B cell (primary cell): ENCODE measurements at regions not wholly inside any gene's neighbourhood (a gene's known extent, or its start where the extent isn't known, plus 50 kb on each side); places are given as distances from the start of the nearest gene placed in this dataset.

Experiments
- ATAC-seq: fragments of 200-7000 bp; cut with Tn5 transposase; one replicate; pipeline ENCODE4 v1.10.0; 2021; ENCODE audit warnings: low read depth, mild to moderate bottlenecking, moderate number of reproducible peaks, moderate library complexity
- CTCF ChIA-PET: fragments of 350-600 bp; sonication (Branson Sonifier 250); formaldehyde crosslinking; loops from one replicate; lab custom pipeline; 2021; ENCODE audit warnings: antibody characterized with exemption, inconsistent platforms; lab: Charles Lee
- POLR2A ChIA-PET: fragments of 350-600 bp; sonication (Branson Sonifier 250); formaldehyde crosslinking; loops from one replicate; lab custom pipeline; 2021; ENCODE audit warnings: antibody characterized with exemption; lab: Charles Lee
- DNase-seq: peaks from one replicate; pipeline ENCODE4 v3.0.0; 2013
- H2AFZ ChIP-seq: 2 replicates; pipeline ENCODE4 v1.6.1; 2012; ENCODE audit warnings: mild to moderate bottlenecking, low read depth, low read length; ENCODE audit not compliant: insufficient read depth, poor library complexity, severe bottlenecking
- H3K27ac ChIP-seq, 2 donors: 1 replicate in 1 of 2; 2 replicates in 1 of 2; pipeline ENCODE4 v1.5.1; 2012 to 2013; ENCODE audit warnings: low read length in 2 of 2, mild to moderate bottlenecking in 2 of 2, moderate library complexity in 1 of 2
- H3K27me3 ChIP-seq, 4 experiments: fragments of 200-600 bp in 1 of 4; sonication (generic) in 1 of 4; replicated peaks in 1 of 4; 1 replicate in 2 of 4; 2 replicates in 2 of 4; pipeline versions ENCODE4 v1.6.1 to v1.7.0; 2013 to 2016; ENCODE audit warnings: low read length in 3 of 4, mild to moderate bottlenecking in 2 of 4, mixed read lengths in 1 of 4, moderate library complexity in 1 of 4; ENCODE audit not compliant: insufficient read depth in 4 of 4, control insufficient read depth in 3 of 4; ENCODE audit errors: control extremely low read depth in 1 of 4
- H3K36me3 ChIP-seq, 2 experiments: replicated peaks in 1 of 2; 1 replicate in 1 of 2; 2 replicates in 1 of 2; pipeline versions ENCODE4 v1.6.1 to v1.7.1; 2013; ENCODE audit warnings: low read length in 1 of 2; ENCODE audit not compliant: insufficient read depth in 2 of 2, control insufficient read depth in 1 of 2; ENCODE audit errors: control extremely low read depth in 1 of 2, extremely low read depth in 1 of 2
- H3K4me1 ChIP-seq, 2 donors: fragments of 200-600 bp in 1 of 2; sonication (generic) in 1 of 2; 1 replicate in 1 of 2; 2 replicates in 1 of 2; pipeline versions ENCODE4 v1.5.1 to v1.6.1; 2013 to 2017; ENCODE audit warnings: low read length in 2 of 2; ENCODE audit not compliant: control insufficient read depth in 2 of 2, insufficient read depth in 2 of 2
- H3K4me2 ChIP-seq: replicated peaks from 2 replicates; pipeline ENCODE3; 2012; ENCODE audit warnings: mild to moderate bottlenecking, low read depth, low read length; ENCODE audit not compliant: poor library complexity, severe bottlenecking
- H3K4me3 ChIP-seq, 5 experiments: fragments of 200-600 bp in 1 of 5; sonication (generic) in 1 of 5; 1 replicate in 3 of 5; 2 replicates in 2 of 5; pipeline versions ENCODE4 v1.5.1 to v1.7.0; 2011 to 2016; ENCODE audit warnings: low read length in 4 of 5, mild to moderate bottlenecking in 4 of 5, low read depth in 2 of 5, control low read depth in 1 of 5, moderate library complexity in 1 of 5; ENCODE audit not compliant: insufficient read depth in 1 of 5; ENCODE audit errors: control extremely low read depth in 1 of 5, extremely low read depth in 1 of 5
- H3K79me2 ChIP-seq: fragments of 200-600 bp; sonication (generic); one replicate; pipeline ENCODE4 v1.6.0; 2016; ENCODE audit warnings: low read length; ENCODE audit not compliant: control insufficient read depth, insufficient read depth
- H3K9ac ChIP-seq: fragments of 200-600 bp; sonication (generic); 2 replicates; pipeline ENCODE4 v1.6.1; 2017; ENCODE audit warnings: mild to moderate bottlenecking, low read length, moderate library complexity
- H3K9me3 ChIP-seq, 3 donors: one replicate each; pipeline versions ENCODE4 v1.6.1 to v1.7.1; 2013; ENCODE audit warnings: low read length in 2 of 3; ENCODE audit not compliant: control insufficient read depth in 2 of 3, insufficient read depth in 1 of 3; ENCODE audit errors: control extremely low read depth in 1 of 3
- H4K20me1 ChIP-seq: 2 replicates; pipeline ENCODE4 v1.6.0; 2012; ENCODE audit warnings: mild to moderate bottlenecking, low read length; ENCODE audit not compliant: insufficient read depth, control insufficient read depth, poor library complexity, severe bottlenecking
- H3K27ac Mint-ChIP-seq: one replicate; pipeline ENCODE4 v1.8.0; 2021; ENCODE audit warnings: mixed read lengths
- H3K27me3 Mint-ChIP-seq: one replicate; pipeline ENCODE4 v1.8.0; 2021; ENCODE audit warnings: mixed read lengths
- H3K4me1 Mint-ChIP-seq: one replicate; pipeline ENCODE4 v1.8.0; 2021; ENCODE audit warnings: mixed read lengths
- H3K4me3 Mint-ChIP-seq: one replicate; pipeline ENCODE4 v1.8.0; 2021; ENCODE audit warnings: mixed read lengths
- H3K9me3 Mint-ChIP-seq: one replicate; pipeline ENCODE4 v1.8.0; 2022; ENCODE audit warnings: mixed read lengths; ENCODE audit not compliant: insufficient read depth
- EZH2 ChIP-seq: IDR thresholded peaks from 2 replicates; pipeline ENCODE4 v1.6.1; 2012; ENCODE audit warnings: borderline replicate concordance, low read depth, mild to moderate bottlenecking, moderate library complexity, low read length; ENCODE audit not compliant: insufficient read depth, poor library complexity, severe bottlenecking
- WGBS: methylation state at CpG from one replicate; pipeline ENCODE4 v1.1.5; 2013; ENCODE audit warnings: missing lambda C conversion rate; ENCODE audit not compliant: insufficient coverage; 5-methylcytosine and 5-hydroxymethylcytosine counted together
- intact Hi-C: fragments of 100-400 bp; cut with micrococcal nuclease; formaldehyde crosslinking; loops from one replicate; pipeline ENCODE4 v1.10.0; 2022
- TF ChIP-seq, protein P1 (sequence below): fragments of 200-600 bp; IDR thresholded peaks from one replicate; pipeline ENCODE4 v1.8.0; 2022; ENCODE audit warnings: antibody characterized with exemption, mild to moderate bottlenecking

DNA sequence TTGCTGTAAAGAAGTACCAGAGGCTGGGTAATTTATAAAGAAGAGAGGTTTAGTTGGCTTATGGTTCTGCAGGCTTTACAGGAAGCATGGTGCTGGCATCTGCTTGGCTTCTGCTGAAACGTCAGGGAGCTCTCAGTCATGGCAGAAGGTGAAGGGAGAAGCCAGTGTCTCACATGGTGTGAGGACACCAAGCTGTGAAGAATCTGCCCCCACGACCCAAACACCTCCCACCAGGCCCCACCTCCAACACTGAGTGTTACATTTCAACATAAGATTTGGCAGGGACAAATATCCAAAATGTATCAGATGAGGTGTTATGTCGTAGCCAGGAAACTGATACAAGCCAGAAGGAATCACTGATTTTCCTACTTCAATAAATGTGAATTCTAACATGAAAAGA is 136.5 kb downstream of the CYSLTR2 start:
- Histone ChIP-seq H3K9ac (no peak overlapping the region), H4K20me1 (no peaks in the 10 kb centered on the region), H3K36me3 (no peaks in the 10 kb centered on the region), H2AFZ (no peak overlapping the region), H3K9me3 (no peaks in the 10 kb centered on the region), H3K27me3 (peaks cover 0 to 4% (median 0%) of the 10 kb centered on the region in 4 experiments), H3K4me1 (no peaks in the 10 kb centered on the region), H3K4me2 (no peak overlapping the region), H3K79me2 (no peaks in the 10 kb centered on the region), H3K4me3 (no peak overlapping the region), H3K27ac (no peak overlapping the region)
- no CpG with 5 or more reads among the region's 3 CpGs for WGBS
- Mint-ChIP-seq H3K9me3 (no peaks in the 10 kb centered on the region), H3K4me1 (no peaks in the 10 kb centered on the region), H3K4me3 (no peak overlapping the region), H3K27ac (no peak overlapping the region), H3K27me3 (peaks cover 14% of the 10 kb centered on the region)
- CTCF ChIA-PET, result no interaction called here
- ATAC-seq, result no peak
- TF ChIP-seq, protein P1, sequence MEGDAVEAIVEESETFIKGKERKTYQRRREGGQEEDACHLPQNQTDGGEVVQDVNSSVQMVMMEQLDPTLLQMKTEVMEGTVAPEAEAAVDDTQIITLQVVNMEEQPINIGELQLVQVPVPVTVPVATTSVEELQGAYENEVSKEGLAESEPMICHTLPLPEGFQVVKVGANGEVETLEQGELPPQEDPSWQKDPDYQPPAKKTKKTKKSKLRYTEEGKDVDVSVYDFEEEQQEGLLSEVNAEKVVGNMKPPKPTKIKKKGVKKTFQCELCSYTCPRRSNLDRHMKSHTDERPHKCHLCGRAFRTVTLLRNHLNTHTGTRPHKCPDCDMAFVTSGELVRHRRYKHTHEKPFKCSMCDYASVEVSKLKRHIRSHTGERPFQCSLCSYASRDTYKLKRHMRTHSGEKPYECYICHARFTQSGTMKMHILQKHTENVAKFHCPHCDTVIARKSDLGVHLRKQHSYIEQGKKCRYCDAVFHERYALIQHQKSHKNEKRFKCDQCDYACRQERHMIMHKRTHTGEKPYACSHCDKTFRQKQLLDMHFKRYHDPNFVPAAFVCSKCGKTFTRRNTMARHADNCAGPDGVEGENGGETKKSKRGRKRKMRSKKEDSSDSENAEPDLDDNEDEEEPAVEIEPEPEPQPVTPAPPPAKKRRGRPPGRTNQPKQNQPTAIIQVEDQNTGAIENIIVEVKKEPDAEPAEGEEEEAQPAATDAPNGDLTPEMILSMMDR, result no peak
- no peak for TF ChIP-seq EZH2
- POLR2A ChIA-PET, result no interaction called here
- intact Hi-C loops, result no loop called here
- DNase-seq, result no peak

DNA sequence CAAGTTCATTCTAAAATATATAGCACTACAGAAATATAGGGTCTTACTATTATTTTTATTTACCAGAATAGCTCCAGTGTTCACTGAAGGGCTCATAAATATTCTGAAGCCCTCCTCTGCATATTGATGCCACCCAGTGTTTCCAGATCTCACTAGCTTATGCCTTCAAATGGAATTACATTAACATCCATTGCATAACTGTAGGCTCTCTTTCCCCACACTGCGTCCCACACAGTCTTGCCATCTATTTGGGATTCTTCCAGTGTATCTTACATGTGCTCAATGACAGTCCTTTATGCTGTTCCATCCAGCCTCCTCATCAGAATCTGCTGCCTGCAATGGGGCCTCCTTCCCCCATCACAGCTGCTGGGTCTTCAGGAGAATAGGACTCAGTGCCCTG is 137.2 kb downstream of the CYSLTR2 start:
- H3K4me3 ChIP-seq, result no peak overlapping the region
- Mint-ChIP-seq H3K27me3 (peaks cover 16% of the 10 kb centered on the region), H3K9me3 (no peaks in the 10 kb centered on the region), H3K4me3 (no peak overlapping the region), H3K27ac (no peak overlapping the region), H3K4me1 (no peaks in the 10 kb centered on the region)
- no peaks in the 10 kb centered on the region for H3K4me1 ChIP-seq
- no peak overlapping the region for H3K9ac ChIP-seq
- ATAC-seq, result no peak
- DNase-seq, result no peak
- no peaks in the 10 kb centered on the region for H3K36me3 ChIP-seq
- WGBS, result 100% methylated on average over 1 of the region's 1 CpG
- H3K4me2 ChIP-seq, result no peak overlapping the region
- H4K20me1 ChIP-seq, result no peaks in the 10 kb centered on the region
- TF ChIP-seq, protein P1, result no peak
- TF ChIP-seq EZH2, result no peak
- POLR2A ChIA-PET, result no interaction called here
- no peak overlapping the region for H3K27ac ChIP-seq
- intact Hi-C loops, result no loop called here
- H2AFZ ChIP-seq, result no peak overlapping the region
- no peaks in the 10 kb centered on the region for H3K9me3 ChIP-seq
- CTCF ChIA-PET, result no interaction called here
- peaks cover 0 to 4% (median 0%) of the 10 kb centered on the region in 4 experiments for H3K27me3 ChIP-seq
- no peaks in the 10 kb centered on the region for H3K79me2 ChIP-seq
